H9 (cell line): ENCODE measurements at regions not wholly inside any gene's neighbourhood (a gene's known extent, or its start where the extent isn't known, plus 50 kb on each side); places are given as distances from the start of the nearest gene placed in this dataset.

ENCODE experiments used
- DNase-seq: peaks from one replicate; pipeline ENCODE4 v3.0.0-alpha.2; 2017
- H2AFZ ChIP-seq: one replicate; pipeline ENCODE4 v1.6.1; 2013; ENCODE audit warnings: mild to moderate bottlenecking, low read length, control low read depth, moderate library complexity
- H2AK5ac ChIP-seq: 2 replicates; pipeline ENCODE4 v1.6.1; 2013; ENCODE audit warnings: low read length, control low read depth, mixed read lengths; ENCODE audit not compliant: insufficient read length
- H2BK120ac ChIP-seq: one replicate; pipeline ENCODE4 v1.6.1; 2013; ENCODE audit warnings: low read depth, mild to moderate bottlenecking, low read length, control low read depth, inconsistent platforms; ENCODE audit not compliant: poor library complexity, severe bottlenecking
- H2BK12ac ChIP-seq: 2 replicates; pipeline ENCODE4 v1.6.1; 2013; ENCODE audit warnings: low read length, control low read depth, mixed read lengths, low read depth; ENCODE audit not compliant: insufficient read length
- H2BK15ac ChIP-seq: 2 replicates; pipeline ENCODE4 v1.6.1; 2013; ENCODE audit warnings: low read depth, low read length, control low read depth
- H2BK20ac ChIP-seq: one replicate; pipeline ENCODE4 v1.6.1; 2013; ENCODE audit warnings: low read depth, mild to moderate bottlenecking, low read length, control low read depth, inconsistent platforms; ENCODE audit not compliant: poor library complexity, severe bottlenecking
- H2BK5ac ChIP-seq: 2 replicates; pipeline ENCODE4 v1.6.1; 2013; ENCODE audit warnings: low read length, control low read depth, mixed read lengths; ENCODE audit not compliant: insufficient read length
- H3K14ac ChIP-seq: 2 replicates; pipeline ENCODE4 v1.6.1; 2013; ENCODE audit warnings: low read length, control low read depth; ENCODE audit not compliant: insufficient read depth
- H3K18ac ChIP-seq: 2 replicates; pipeline ENCODE4 v1.6.1; 2013; ENCODE audit warnings: low read depth, mild to moderate bottlenecking, mixed read lengths, low read length, control low read depth; ENCODE audit not compliant: insufficient read length
- H3K23ac ChIP-seq: 2 replicates; pipeline ENCODE4 v1.6.1; 2013; ENCODE audit warnings: low read length, control low read depth, mixed read lengths, low read depth; ENCODE audit not compliant: insufficient read length
- H3K23me2 ChIP-seq: 2 replicates; pipeline ENCODE4 v1.6.1; 2013; ENCODE audit warnings: low read depth, mild to moderate bottlenecking, mixed read lengths, low read length, control low read depth; ENCODE audit not compliant: insufficient read length, poor library complexity, severe bottlenecking
- H3K27ac ChIP-seq: 2 replicates; pipeline ENCODE4 v1.5.1; 2013; ENCODE audit warnings: low read length, control low read depth, mixed read lengths, low read depth; ENCODE audit not compliant: insufficient read length
- H3K27me3 ChIP-seq: 2 replicates; pipeline ENCODE4 v1.6.1; 2013; ENCODE audit warnings: low read length, control low read depth, inconsistent platforms; ENCODE audit not compliant: insufficient read depth
- H3K4ac ChIP-seq: 2 replicates; pipeline ENCODE4 v1.6.1; 2013; ENCODE audit warnings: low read depth, mild to moderate bottlenecking, control low read depth, inconsistent platforms, low read length, moderate library complexity
- H3K4me1 ChIP-seq: 2 replicates; pipeline ENCODE4 v1.6.1; 2013; ENCODE audit warnings: low read length, control low read depth, inconsistent platforms; ENCODE audit not compliant: insufficient read depth
- H3K4me2 ChIP-seq: 2 replicates; pipeline ENCODE4 v1.6.1; 2013; ENCODE audit warnings: low read length, control low read depth, mixed read lengths; ENCODE audit not compliant: insufficient read length, insufficient read depth
- H3K56ac ChIP-seq: 2 replicates; pipeline ENCODE4 v1.6.1; 2013; ENCODE audit warnings: low read depth, mild to moderate bottlenecking, mixed read lengths, low read length, control low read depth; ENCODE audit not compliant: insufficient read length
- H3K79me1 ChIP-seq: 2 replicates; pipeline ENCODE4 v1.6.1; 2013; ENCODE audit warnings: low read depth, mild to moderate bottlenecking, moderate library complexity, low read length, control low read depth, inconsistent platforms; ENCODE audit not compliant: insufficient read depth, poor library complexity, severe bottlenecking
- H3K79me2 ChIP-seq: 2 replicates; pipeline ENCODE4 v1.6.1; 2013; ENCODE audit warnings: low read length, control low read depth, inconsistent platforms; ENCODE audit not compliant: insufficient read depth
- H3K9ac ChIP-seq: 2 replicates; pipeline ENCODE4 v1.6.1; 2013; ENCODE audit warnings: low read length, control low read depth, mixed read lengths; ENCODE audit not compliant: insufficient read length; ENCODE audit errors: extremely low read depth
- H3K9me3 ChIP-seq: one replicate; pipeline ENCODE4 v1.6.1; 2013; ENCODE audit warnings: low read depth, low read length, inconsistent platforms; ENCODE audit not compliant: control insufficient read depth
- H3T11ph ChIP-seq: one replicate; pipeline ENCODE4 v1.6.1; 2013; ENCODE audit warnings: mild to moderate bottlenecking, low read length, control low read depth, inconsistent platforms
- H4K20me1 ChIP-seq: one replicate; pipeline ENCODE4 v1.6.1; 2013; ENCODE audit not compliant: control insufficient read depth, insufficient read length, insufficient read depth
- H4K5ac ChIP-seq: 2 replicates; pipeline ENCODE4 v1.6.1; 2013; ENCODE audit warnings: low read depth, mild to moderate bottlenecking, mixed read lengths, low read length, control low read depth; ENCODE audit not compliant: insufficient read length
- H4K8ac ChIP-seq: replicated peaks from 2 replicates; pipeline ENCODE4 v1.6.1; 2013; ENCODE audit warnings: low read length, control low read depth, mixed read lengths, low read depth; ENCODE audit not compliant: insufficient read length
- H4K91ac ChIP-seq: 2 replicates; pipeline ENCODE4 v1.6.1; 2013; ENCODE audit warnings: low read depth, mild to moderate bottlenecking, moderate library complexity, mixed read lengths, low read length, control low read depth; ENCODE audit not compliant: insufficient read length
- H3K27ac Mint-ChIP-seq, 3 experiments: 2 replicates in 2 of 3; 3 replicates in 1 of 3; pipeline ENCODE4 v1.8.0; 2020 to 2021; ENCODE audit warnings: mixed read lengths in 3 of 3, mild to moderate bottlenecking in 1 of 3, moderate library complexity in 1 of 3
- H3K27me3 Mint-ChIP-seq: 2 replicates; pipeline ENCODE4 v1.8.0; 2021; ENCODE audit warnings: low read depth, mild to moderate bottlenecking, moderate library complexity, mixed read lengths
- H3K36me3 Mint-ChIP-seq, 3 experiments: 2 replicates in 2 of 3; 3 replicates in 1 of 3; pipeline ENCODE4 v1.8.0; 2020 to 2021; ENCODE audit warnings: low read depth in 3 of 3, mixed read lengths in 3 of 3; ENCODE audit not compliant: insufficient read depth in 1 of 3
- H3K4me1 Mint-ChIP-seq, 2 experiments: 2 replicates each; pipeline ENCODE4 v1.8.0; 2020; ENCODE audit warnings: mixed read lengths in 2 of 2
- H3K4me3 Mint-ChIP-seq, 2 experiments: 2 replicates in 1 of 2; 3 replicates in 1 of 2; pipeline ENCODE4 v1.8.0; 2020 to 2021; ENCODE audit warnings: mild to moderate bottlenecking in 2 of 2, mixed read lengths in 2 of 2, moderate library complexity in 1 of 2
- H3K9me3 Mint-ChIP-seq, 2 experiments: 2 replicates in 1 of 2; 3 replicates in 1 of 2; pipeline ENCODE4 v1.8.0; 2020; ENCODE audit warnings: mild to moderate bottlenecking in 2 of 2, mixed read lengths in 2 of 2, moderate library complexity in 1 of 2
- WGBS: extraction: QIAGEN DNeasy Blood & Tissue Kit; methylation state at CpG from one replicate; pipeline ENCODE4 v1.1.7; 2013; ENCODE audit warnings: missing lambda C conversion rate, low lambda C conversion rate, mixed read lengths; ENCODE audit not compliant: insufficient read length; ENCODE audit errors: extremely low coverage; 5-methylcytosine and 5-hydroxymethylcytosine counted together
- TF ChIP-seq, protein P1 (sequence below): fragments of 200-600 bp; sonication (generic); conservative IDR thresholded peaks from 3 replicates; pipeline ENCODE4 v1.8.0; 2021; ENCODE audit warnings: antibody characterized with exemption, mild to moderate bottlenecking

DNA sequence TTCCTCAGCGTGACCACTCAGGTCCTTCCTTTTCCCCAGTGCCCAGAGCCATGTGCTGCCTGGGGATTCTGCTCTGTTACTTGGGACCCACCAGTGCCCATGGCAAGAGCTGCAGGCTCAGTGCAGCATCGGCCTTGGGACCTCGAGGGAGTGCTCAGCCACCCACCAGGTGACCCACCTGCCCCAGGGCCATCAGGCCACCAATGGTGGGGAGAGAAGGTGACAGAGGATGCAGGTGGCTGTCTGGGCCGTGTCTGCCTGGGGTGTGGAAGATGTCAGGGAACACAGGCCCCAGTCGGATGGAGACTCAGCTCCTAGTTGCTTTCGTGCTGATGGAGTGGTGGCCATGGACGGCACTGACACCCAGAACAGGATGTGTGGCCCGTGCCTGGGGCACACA lies 104.7 kb upstream of the FAM20C start:
- Histone ChIP-seq H3K18ac (no peak overlapping the region), H3K4me1 (peaks cover 5% of the 10 kb centered on the region; the same call in 1 of the 2 replicates), H3K14ac (no peak overlapping the region), H3K9me3 (no peaks in the 10 kb centered on the region), H3K27me3 (no peaks in the 10 kb centered on the region), H4K20me1 (no peaks in the 10 kb centered on the region), H2BK12ac (no peak overlapping the region), H3T11ph (no peak overlapping the region), H3K56ac (no peak overlapping the region), H4K91ac (no peak overlapping the region), H3K27ac (no peak overlapping the region), H4K8ac (no peak overlapping the region), H2BK20ac (no peak overlapping the region), H2BK5ac (no peak overlapping the region), H3K23me2 (no peaks in the 10 kb centered on the region), H2AK5ac (no peak overlapping the region), H2BK120ac (no peak overlapping the region), H4K5ac (no peak overlapping the region), H3K79me1 (no peaks in the 10 kb centered on the region), H3K9ac (no peak overlapping the region), H3K4ac (no peak overlapping the region), H2BK15ac (no peak overlapping the region), H2AFZ (no peak overlapping the region), H3K4me2 (no peak overlapping the region), H3K79me2 (peaks cover 6% of the 10 kb centered on the region; the same call in 1 of the 2 replicates), H3K23ac (no peak overlapping the region)
- DNase-seq, result no peak
- TF ChIP-seq, protein P1, sequence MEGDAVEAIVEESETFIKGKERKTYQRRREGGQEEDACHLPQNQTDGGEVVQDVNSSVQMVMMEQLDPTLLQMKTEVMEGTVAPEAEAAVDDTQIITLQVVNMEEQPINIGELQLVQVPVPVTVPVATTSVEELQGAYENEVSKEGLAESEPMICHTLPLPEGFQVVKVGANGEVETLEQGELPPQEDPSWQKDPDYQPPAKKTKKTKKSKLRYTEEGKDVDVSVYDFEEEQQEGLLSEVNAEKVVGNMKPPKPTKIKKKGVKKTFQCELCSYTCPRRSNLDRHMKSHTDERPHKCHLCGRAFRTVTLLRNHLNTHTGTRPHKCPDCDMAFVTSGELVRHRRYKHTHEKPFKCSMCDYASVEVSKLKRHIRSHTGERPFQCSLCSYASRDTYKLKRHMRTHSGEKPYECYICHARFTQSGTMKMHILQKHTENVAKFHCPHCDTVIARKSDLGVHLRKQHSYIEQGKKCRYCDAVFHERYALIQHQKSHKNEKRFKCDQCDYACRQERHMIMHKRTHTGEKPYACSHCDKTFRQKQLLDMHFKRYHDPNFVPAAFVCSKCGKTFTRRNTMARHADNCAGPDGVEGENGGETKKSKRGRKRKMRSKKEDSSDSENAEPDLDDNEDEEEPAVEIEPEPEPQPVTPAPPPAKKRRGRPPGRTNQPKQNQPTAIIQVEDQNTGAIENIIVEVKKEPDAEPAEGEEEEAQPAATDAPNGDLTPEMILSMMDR, result no peak
- Mint-ChIP-seq H3K4me3 (no peak overlapping the region; a peak in 1 of 5 replicates), H3K4me1 (peaks cover 52 to 58% of the 10 kb centered on the region in 2 experiments), H3K9me3 (peaks cover 0 to 6% of the 10 kb centered on the region in 2 experiments; a peak in 1 of 5 replicates), H3K27ac (no peak overlapping the region), H3K27me3 (no peaks in the 10 kb centered on the region), H3K36me3 (peaks cover 0 to 3% (median 1%) of the 10 kb centered on the region in 3 experiments; a peak in 3 of 7 replicates)
- no CpG with 5 or more reads among the region's 8 CpGs for WGBS
